HG03025 (cell line): ENCODE measurements at regions not wholly inside any gene's neighbourhood (a gene's known extent, or its start where the extent isn't known, plus 50 kb on each side); places are given as distances from the start of the nearest gene placed in this dataset.
"Not testable (repeated sequence)": the region's sequence is repeated elsewhere in the genome, so short reads cannot be mapped to it uniquely, and the experiment has no call there.

ENCODE experiments used
- ATAC-seq: cut with Tn5 transposase; IDR thresholded peaks from one replicate; pipeline ENCODE4 v1.9.1; 2021; ENCODE audit warnings: mild to moderate bottlenecking, moderate library complexity; ENCODE audit not compliant: unreplicated experiment, low FRiP score

DNA sequence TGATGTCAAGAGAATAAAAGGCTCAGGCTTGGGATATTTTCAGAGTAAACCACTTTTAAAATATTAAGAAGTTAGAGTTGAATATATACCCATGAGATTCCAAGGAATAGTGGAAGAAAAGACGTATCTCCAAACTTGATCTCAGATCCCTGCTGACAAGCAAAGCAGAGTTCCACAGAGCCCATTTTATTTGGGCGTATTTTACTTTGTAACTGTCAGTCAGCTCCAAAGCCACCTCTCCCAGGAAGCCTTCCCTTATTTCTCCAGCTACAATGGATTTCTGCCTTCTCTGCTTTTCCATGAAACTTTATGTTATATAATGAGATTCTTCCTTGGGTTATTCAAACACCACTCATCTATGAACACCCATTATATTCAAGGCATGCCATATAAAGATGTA lies 295.7 kb downstream of the FZD1 start:
- ATAC-seq: no peak

DNA sequence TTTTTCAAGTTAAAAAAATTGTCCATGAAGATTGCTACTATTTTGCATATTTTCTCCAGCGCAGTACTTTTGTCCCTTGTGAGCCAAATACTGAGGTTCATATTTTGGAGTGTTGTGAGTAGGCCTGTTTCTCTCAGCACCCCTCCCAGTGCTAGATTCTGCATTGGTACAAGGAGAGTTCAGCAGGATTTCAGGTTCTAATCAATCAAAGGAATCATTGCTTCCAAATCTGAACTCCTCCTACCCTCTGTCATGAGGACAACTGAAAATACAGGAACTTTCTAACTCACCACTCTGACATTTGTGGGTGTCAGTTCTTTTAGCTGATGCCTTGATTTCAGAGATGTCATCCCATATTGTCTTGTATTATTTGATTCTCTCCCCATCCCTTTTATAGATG lies 299.9 kb downstream of the FZD1 start:
- ATAC-seq: no peak

DNA sequence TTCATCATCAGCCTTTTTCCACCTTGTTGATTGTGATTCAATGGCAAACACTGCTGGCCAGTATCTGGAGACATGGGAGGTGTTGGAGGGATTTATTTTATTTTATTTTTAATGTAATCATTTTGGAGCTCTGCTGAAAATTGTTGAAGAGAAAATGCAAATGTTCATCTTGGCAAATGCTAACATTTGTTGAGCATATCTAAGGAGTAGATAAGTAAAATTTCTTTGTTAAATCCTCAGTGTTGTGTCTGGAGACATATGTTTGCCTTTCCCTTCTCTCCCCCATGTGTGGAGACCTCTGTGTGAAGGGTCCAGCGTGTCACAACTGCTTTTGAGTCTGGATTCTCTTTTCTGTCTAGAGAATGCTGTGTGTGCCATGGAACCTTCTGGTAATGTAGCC lies 300.3 kb downstream of the FZD1 start:
- ATAC-seq: no peak

DNA sequence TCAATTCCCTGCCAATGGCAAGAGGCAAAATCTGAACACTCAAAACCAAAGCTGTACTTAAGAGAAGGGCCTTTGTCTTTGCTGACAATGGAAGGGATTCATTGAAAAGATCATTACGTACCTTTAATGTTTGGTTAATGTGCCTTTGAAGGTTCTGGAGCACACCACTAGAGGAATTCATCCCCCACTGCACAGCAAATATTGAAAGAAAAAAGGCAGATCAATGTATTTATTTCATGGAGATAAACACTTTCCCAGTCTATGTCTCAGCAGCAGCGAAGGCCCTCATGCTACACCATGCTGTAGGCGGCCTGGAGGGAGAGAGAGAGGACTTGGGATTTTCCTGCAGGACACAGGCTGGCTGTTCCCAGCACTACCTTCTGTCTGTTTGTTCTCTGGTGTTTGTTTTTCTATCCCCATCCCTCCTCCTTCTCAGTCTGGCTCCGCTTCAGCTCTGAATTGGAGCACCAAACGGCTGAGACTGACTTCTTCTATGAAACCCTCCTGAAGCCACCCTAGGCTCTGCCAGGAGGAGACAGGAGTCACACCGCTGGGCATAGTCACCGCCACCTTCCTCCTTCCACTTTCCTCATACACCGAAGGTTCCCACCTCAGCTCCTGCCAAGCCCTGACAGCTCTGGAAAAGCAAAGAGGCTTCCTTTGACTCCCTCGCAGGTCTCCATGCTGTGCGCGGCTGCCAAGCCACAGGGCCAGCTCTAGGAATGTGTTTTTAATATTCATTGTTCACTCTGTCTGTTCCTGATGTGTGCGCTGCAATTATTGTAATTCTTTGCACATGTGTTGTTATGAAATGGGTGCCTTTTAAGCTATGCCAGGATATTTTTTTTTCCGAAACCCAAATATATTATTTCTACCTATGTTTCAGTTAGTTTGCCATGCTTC lies 301.5 kb downstream of the FZD1 start:
- ATAC-seq: no peak

DNA sequence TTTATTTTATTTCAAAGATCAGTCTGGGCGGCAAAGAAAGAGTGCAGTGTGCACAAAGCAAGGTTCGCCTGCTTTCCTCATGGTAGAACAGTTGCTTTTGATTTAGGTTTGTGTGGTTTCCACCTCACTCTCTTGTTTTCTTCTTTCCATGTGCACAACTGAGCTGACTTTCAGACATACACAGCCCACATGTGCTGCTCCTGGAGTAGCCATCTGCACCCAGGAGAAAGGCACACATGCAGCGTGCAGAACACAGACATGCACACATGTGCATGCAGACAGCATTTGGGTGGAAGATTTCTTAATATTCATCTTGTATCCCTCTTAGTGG lies 302.1 kb downstream of the FZD1 start:
- no peak for ATAC-seq

DNA sequence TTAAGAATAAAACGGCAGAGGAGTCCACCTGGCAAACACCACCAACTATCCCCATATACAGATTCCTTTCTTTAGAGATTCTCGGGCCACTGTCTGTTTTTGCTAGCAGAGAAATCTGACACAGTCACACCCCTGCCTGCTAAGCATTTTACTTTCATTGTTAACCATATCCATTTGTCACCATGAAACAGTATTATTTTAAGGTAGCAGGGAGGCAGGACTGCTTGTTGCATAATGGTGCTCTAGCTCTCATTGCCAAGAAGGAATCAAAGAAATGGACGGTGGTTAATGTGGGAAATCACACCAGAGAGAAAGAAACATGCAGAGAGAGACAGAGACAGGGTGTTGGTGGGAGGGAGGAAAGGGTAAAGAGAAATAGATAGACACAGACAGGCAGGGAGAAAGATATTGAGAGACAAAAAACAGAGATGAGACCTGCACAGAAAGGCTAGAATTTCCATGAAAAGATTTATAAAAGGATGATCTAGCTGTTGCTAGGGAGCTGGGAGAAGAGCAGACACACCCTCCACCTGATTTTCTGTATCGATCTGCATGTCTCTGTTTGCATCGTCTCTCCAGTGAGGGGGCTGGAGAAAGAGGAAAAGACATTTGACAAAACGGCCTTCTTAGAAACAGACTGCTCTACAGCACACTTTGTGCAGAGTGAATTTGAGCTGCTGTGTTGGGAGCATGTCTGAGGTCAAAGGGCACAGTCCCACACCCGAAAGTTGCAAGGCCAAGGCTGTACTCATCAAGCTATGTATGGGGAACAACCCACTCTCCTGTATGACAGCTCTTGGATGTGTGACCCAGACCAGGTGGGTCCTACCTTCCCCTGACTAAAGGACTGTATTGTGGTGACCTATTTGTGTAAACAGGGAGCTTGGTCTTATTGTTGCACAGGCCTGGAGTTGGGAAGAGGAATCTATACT lies 303.1 kb downstream of the FZD1 start:
- no peak for ATAC-seq

DNA sequence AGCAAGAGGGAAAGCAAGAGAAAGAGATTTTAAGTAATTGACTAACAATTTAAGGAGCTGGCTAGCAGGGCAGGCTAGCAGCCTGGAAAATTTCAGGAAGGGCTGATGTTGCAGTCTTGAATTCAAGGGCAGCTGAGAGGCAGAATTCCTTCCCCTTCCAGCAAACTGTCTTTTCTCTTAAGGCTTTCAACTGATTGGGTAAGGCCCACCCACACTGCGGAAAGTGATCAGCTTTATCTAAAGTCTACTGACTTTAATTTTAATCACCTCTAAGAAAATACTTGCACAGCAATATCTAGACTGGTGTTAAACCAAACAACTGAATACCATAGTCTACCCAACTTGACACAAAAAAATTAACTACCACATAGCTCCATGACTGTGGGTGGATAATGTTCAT lies 303.9 kb downstream of the FZD1 start:
- ATAC-seq: no peak

DNA sequence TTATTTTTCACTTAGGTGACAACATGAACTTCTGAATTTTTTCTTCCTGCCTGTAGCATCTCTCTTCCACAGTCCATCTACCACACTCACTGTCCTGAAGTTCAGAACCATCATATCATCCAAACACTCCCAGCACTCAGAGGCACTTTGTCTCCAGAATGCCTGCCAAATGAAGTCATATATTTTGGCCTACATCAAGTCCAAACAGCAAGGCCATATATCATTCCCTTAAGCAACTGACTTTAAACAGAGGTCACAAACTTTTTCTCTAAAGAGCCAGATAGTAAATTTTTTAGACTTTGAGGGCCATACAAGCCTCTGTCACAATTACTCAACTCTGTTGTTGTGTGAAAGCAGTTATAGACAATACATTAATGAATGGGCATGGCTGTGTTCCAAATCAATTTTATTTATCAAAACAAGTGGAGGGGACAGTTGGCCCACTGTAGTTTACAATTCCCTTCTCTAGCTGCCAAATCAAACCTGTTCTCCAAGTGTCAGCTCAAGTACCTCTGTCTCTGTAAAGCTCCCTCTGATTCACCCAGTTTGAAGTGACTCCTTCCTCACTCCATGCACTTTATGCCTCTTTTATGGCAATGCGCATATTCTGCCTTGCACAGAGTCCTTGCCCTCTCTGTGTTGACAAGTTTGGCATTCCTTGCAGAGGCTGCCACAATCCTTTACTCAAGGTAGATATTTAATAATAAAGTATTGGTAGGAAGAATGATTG lies 305.7 kb downstream of the FZD1 start:
- ATAC-seq: no peak

DNA sequence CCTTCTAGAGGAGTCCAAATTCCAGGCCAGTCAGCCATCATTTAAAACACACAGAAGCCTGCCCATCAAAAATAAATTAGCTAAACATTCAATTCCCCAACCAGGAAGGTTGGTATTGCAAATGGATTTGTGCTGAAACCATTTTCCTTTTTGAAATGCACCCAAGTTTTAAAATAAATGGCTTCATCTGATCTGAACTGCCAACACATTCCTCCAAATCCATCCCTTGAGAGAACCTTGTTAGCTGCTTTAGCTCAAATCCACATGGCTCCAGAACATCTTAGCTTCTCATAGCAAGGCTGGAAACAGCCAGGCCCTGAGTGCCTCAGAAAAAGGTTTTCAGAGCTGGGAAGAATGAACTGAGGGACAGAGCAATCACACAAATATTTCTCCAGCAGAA lies 306.3 kb downstream of the FZD1 start:
- no peak for ATAC-seq

DNA sequence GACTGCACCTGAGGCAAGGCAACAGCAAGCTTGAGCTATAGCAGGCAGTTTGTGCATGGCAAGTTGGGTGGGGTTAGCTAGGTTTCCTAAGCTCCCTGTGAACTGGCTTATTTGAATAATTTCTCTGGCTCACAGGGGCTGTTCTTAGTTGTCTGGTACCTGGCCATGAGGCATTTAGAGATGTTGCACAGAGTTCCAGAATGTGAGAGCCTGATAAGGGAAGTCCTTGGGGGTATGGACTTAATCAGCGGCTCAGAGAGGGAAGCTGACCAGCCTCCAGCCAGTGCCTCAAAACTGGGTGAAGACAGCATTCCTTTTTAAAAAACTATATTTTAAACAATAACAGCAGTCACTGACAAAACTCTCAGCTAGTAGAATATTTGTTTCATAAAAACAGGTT lies 307.4 kb downstream of the FZD1 start:
- ATAC-seq: no peak

DNA sequence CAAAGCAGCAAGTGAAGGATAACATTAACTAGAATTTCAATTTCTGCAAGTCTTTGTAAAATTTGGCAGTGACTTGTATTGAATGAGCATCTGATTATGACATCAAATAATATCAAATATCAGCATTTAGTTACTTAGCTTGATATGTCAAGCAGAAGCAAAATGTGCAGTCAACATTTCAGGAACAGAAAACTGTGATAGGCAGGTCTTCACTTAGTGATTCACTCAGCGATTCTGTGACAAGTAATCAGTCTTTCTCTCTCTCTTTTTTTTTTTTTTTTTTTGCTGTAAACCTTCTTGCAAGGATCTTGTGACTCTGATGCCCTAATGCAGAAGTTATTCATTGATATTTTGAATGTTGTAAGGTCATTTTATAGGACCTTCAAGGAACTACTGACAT lies 307.1 kb downstream of the MTERF1 start:
- no peak for ATAC-seq

DNA sequence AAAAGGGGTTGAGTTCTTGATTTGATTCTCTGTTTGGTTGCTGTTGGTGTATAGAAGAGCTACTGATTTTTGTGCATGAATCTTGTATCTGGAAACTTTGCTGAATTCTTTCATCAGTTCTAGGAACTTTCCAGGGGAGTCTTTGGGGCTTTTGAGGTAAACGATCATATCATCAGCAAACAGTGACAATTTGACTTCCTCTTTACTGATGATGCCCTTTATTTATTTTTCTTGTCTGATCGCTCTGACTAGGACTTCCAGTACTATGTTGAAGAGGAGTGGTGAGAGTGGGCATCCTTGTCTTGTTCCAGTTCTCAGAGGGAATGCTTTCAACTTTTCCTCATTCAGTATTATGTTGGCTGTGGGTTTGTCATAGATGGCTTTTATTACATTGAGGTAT lies 304.0 kb downstream of the MTERF1 start:
- ATAC-seq: not testable (repeated sequence)

DNA sequence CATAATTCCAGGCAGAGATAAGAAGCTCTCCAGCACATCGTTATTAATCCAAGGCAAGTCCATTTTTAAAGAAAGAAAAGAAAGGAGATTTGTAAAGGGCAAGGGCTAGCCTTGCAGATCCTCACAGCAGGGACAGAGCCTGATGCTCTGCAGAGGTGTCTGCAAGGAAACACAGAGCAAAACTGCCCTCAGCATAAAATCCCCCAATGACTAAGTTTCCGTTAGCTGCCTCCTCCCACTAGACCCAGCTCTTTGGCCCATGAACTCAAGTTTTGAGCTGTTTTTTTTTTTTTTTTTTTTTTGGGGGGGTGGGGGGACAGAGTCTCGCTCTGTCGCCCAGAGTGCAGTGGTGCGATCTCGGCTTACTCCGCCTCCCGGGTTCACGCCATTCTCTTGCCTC lies 300.7 kb downstream of the MTERF1 start:
- no peak for ATAC-seq

DNA sequence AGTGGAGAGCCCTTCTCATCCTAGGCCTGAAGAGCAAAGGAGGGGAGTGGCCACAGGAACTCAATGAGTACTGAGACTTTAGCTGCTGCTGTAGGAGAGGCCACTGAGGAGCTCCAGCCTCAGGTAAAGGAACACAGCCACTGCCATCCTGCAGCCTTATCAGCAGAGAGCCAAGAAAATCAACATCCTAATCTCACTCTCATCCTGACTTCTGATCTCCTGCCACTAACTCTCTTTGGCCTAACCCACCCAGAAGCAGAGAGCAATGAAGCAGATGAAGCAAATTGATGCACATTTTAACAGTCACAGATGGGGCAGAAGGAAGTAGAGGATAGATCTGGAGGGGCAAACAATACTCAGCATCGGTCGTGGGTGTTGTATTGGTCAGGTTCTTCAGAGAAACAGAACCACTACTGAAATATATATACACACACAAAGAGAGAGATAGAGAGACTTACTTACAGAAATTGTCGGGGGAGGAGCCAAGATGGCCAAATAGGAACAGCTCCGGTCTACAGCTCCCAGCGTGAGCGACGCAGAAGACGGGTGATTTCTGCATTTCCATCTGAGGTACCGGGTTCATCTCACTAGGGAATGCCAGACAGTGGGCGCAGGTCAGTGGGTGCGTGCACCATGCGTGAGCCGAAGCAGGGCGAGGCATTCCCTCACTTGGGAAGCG lies 297.6 kb downstream of the MTERF1 start:
- no peak for ATAC-seq

DNA sequence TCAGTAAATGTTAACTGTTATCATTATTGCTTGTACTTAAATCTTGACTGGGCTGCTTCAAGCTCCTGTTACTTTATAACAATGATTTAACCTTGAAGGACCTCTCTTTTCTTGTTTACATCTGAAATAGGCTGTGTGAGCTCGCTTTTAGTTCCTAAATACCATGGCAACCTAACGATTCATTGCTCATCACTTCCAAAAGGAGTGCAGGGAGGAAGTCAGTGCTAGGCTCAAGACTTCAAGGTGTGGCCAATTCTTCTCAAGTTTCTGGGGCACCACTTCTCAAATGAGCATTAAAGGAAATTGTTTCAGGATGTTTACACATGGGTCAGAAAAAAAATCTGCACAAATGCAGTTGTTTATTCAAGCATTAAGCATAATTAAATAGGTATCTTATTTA lies 284.2 kb downstream of the MTERF1 start:
- no peak for ATAC-seq

DNA sequence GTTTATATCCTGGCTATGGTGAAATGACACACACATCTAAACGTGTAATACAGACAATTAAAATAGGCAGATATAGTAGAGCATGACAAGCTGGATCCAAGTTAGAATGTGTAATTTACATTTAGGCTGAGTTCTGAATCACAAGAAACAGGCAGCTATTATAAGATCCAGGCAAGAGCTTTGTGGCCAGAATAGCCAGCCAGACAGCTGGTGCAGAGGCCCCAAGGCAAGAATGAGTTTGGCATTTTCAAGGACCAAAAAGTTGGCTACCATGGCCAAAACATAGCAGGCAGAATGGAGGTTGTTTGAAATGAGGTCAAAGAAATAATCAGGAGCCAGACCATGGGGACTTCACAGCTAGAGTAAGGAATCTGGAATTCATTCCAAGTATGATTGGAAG lies 281.7 kb downstream of the MTERF1 start:
- no peak for ATAC-seq

DNA sequence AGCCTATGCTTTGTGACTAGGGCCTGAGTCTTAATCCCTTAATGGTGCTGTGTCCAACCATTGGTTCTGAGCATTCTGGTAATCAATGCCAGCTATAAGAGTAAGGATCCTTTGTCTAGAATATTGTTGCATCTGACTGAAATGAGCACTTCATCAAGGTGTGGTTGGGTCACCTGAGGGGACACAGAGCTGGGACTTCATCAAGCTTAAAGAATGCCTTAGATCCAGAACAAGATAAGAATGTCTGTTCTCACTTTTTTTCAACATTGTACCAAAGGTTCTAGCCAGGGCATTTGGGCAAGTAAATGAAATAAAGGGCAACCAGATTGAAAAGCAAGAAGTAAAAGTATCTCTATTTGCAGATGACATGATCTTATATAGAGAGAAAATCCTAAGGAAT lies 280.4 kb downstream of the MTERF1 start:
- no peak for ATAC-seq

DNA sequence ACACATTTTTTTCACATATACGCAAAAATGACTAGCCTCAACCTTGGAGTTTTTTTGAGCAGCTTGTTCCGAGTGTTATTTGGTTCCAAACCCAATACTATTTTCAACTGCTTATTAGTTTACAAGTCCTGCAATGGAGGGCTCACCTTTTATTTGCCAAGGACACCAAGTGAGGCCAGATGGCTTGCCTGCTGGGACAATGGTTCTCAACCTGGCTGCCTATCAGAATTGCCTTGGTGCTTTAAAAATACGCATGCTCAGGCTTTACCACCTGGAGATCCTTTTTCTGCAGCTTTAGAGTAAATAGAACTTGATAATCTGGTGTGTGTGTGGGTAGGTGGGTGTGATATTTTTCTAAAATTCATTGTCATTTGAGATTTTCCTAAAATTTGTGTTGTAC lies 276.8 kb downstream of the MTERF1 start:
- no peak for ATAC-seq

DNA sequence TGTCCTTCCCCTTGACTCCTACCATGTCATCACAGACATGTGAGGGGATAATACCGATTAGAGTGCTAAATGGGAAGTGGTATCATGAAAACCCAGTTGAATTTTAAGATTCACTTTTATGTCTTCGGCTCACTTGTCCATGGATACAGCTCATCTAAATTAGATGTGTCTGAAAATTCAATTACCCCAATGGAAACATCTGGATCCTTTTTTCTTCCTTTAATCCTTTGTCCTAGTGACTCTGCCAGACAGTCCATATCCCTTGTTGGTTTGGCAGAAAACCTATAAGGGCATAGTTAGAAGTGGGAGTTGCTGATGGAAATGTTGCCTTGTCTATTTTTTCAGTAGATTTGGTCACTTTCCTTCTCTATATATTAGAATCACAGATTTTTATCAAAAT lies 271.9 kb downstream of the MTERF1 start:
- ATAC-seq: no peak

DNA sequence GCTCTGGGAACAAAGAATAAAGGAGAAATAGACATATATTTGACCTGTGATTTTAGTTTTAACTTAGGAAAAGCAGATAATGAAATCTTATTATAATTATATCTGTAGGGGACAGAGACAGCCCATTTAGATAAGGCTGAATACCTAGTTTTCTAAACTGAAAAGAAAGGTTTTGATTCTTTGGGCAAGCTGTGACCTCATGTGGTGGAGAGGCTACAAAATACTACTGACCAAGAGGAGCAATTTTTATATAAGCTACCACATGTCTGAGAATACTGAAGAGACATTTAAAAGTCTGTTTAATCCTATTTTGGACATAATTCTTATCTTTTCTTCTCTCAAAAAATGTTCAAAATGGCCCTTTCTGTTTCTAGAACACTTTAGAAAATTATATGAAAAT lies 271.0 kb downstream of the MTERF1 start:
- ATAC-seq: no peak

DNA sequence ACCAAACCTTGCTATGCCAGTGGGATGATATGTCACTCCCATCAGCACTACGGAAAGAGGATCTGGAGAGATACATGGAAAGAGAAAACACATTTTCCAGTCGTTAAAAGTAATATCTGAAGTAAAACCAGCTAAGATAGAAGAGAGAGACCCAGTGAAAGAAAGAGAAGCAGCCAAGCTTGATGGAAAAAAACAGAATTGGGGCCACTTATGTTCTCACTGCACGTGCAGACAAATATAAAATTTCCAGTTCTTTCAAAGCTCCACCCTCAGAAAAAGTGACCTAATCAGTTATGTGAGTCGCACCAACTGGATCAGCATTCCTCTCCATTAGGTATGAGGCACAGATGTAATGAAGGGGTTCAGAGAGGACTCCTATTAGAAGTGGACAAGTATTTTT lies 266.1 kb downstream of the MTERF1 start:
- ATAC-seq: no peak
